ENCODE measurements at regions not wholly inside any gene's neighbourhood (a gene's known extent, or its start where the extent isn't known, plus 50 kb on each side); places are given as distances from the start of the nearest gene placed in this dataset.
A peak's percentile ranks its signal among the peaks of the same experiment; 100 is the strongest.

DNA sequence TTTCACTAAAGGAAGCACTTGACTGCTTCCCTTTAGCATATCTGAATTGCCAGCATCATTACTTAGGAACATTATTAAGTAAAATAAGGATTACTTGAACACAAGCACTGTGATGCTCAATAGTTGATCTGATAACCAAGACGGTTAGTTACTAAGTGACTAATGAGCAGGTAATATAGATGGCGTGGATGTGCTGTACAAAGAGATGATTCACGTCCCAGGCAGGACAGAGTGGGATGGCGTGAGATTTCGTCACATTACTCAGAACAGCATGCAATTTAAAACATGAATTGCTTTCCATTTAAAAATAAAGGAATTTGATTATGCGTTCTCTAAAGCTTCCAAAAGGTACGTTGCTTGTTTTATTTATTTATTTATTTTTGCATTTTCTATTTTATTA is 240.0 kb upstream of the ARHGEF26 start:
- ChIA-PET CTCF (no interaction called here), POLR2A (no interaction called here)
- Histone ChIP-seq H3K4me1 (ENCODE audit: control insufficient read depth, insufficient read depth, low read length) (no peaks in the 10 kb centered on the region), H3K36me3 (ENCODE audit: control insufficient read depth, insufficient read depth, low read length) (no peaks in the 10 kb centered on the region), H3K9me3 (ENCODE audit: control insufficient read depth, insufficient read depth, low read depth, low read length) (no peaks in the 10 kb centered on the region; the same call in 1 of the 2 replicates), H3K27ac (ENCODE audit: low read length) (no peak overlapping the region), H3K4me3 (ENCODE audit: low read depth in 2 of 2, low read length in 2 of 2) (no peak overlapping the region), H3K27me3 (ENCODE audit: control insufficient read depth, insufficient read depth, low read length) (no peaks in the 10 kb centered on the region)
- in situ Hi-C loops (cut with HindIII; ENCODE audit: low pct_unique_long_range_greater_than_20kb, low sequenced_read_pairs) (no loop called here), intact Hi-C loops (cut with micrococcal nuclease; ENCODE audit: unreplicated experiment) (no loop called here)
- DNase-seq (ENCODE audit: low read depth, low spot score), result peak; percentile 20
- BruUV-seq (replicated peaks), result no TSS peak
- ATAC-seq, result no peak
- TF ChIP-seq TCF7L2 (IDR thresholded peaks at IDR 0.05; ENCODE audit: low read depth, low read length) (no peak), POLR2AphosphoS5 (IDR thresholded peaks at IDR 0.05; ENCODE audit: low read depth, low read length) (no peak), SIN3A (IDR thresholded peaks at IDR 0.05; ENCODE audit: borderline replicate concordance, insufficient read depth, low read depth, low read length) (no peak)
- TF ChIP-seq, protein P1, sequence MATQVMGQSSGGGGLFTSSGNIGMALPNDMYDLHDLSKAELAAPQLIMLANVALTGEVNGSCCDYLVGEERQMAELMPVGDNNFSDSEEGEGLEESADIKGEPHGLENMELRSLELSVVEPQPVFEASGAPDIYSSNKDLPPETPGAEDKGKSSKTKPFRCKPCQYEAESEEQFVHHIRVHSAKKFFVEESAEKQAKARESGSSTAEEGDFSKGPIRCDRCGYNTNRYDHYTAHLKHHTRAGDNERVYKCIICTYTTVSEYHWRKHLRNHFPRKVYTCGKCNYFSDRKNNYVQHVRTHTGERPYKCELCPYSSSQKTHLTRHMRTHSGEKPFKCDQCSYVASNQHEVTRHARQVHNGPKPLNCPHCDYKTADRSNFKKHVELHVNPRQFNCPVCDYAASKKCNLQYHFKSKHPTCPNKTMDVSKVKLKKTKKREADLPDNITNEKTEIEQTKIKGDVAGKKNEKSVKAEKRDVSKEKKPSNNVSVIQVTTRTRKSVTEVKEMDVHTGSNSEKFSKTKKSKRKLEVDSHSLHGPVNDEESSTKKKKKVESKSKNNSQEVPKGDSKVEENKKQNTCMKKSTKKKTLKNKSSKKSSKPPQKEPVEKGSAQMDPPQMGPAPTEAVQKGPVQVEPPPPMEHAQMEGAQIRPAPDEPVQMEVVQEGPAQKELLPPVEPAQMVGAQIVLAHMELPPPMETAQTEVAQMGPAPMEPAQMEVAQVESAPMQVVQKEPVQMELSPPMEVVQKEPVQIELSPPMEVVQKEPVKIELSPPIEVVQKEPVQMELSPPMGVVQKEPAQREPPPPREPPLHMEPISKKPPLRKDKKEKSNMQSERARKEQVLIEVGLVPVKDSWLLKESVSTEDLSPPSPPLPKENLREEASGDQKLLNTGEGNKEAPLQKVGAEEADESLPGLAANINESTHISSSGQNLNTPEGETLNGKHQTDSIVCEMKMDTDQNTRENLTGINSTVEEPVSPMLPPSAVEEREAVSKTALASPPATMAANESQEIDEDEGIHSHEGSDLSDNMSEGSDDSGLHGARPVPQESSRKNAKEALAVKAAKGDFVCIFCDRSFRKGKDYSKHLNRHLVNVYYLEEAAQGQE (IDR thresholded peaks at IDR 0.05; ENCODE audit: insufficient read depth in 1 of 2, low read depth in 2 of 2, low read length in 1 of 2), result no peak

DNA sequence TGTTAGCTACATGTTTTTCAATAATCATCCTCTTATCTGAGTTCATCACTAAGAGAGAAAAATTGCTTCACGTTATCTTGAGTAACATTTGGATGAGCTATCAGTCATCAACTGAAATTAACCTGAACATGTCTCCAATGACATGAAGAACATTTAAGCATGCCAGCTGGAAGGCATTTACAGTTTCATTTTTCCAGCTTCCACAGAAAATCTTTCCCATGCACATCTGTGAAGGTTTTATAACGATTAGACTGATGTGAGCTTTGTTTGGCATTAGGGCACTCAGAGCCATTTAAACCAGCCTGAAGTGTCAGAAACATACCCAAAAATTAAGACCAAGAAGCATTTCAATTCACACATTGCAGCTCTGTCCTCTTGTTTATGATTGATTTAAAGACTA is 235.8 kb upstream of the ARHGEF26 start:
- Histone ChIP-seq H3K9me3 (ENCODE audit: control insufficient read depth, insufficient read depth, low read depth, low read length) (no peaks in the 10 kb centered on the region), H3K27ac (ENCODE audit: low read length) (no peak overlapping the region), H3K27me3 (ENCODE audit: control insufficient read depth, insufficient read depth, low read length) (no peaks in the 10 kb centered on the region), H3K4me3 (ENCODE audit: low read depth in 2 of 2, low read length in 2 of 2) (no peak overlapping the region), H3K4me1 (ENCODE audit: control insufficient read depth, insufficient read depth, low read length) (no peaks in the 10 kb centered on the region), H3K36me3 (ENCODE audit: control insufficient read depth, insufficient read depth, low read length) (no peaks in the 10 kb centered on the region)
- intact Hi-C loops (cut with micrococcal nuclease; ENCODE audit: unreplicated experiment), result no loop called here
- no peak for DNase-seq (ENCODE audit: low read depth, low spot score)
- ChIA-PET POLR2A (no interaction called here), CTCF (no interaction called here)
- TF ChIP-seq POLR2AphosphoS5 (IDR thresholded peaks at IDR 0.05; ENCODE audit: low read depth, low read length) (no peak), SIN3A (IDR thresholded peaks at IDR 0.05; ENCODE audit: borderline replicate concordance, insufficient read depth, low read depth, low read length) (no peak)
- in situ Hi-C loops (cut with HindIII; ENCODE audit: low pct_unique_long_range_greater_than_20kb, low sequenced_read_pairs), result no loop called here
- BruUV-seq (replicated peaks), result no TSS peak
- ATAC-seq, result no peak

DNA sequence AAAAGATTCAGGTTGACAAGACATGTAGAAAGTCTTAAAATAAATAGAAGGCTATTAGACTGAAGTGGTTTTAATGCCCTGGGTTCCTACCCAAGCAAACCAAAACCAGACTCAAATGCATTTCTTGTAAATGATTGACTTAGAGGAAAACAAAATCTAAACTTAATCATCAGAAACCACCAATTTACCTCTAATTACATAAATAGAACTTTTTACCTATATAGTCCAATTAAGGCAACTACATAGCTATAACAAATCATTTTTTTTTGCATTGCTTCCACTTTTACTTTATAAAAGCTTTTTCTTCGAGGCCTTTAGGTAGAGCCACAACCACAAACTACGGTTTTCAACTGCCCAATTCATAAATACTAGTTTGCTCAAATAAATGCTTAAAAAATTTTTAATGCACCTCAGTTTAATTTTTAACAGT is 231.3 kb upstream of the ARHGEF26 start:
- ChIA-PET POLR2A (no interaction called here), CTCF (no interaction called here)
- Histone ChIP-seq H3K9me3 (ENCODE audit: control insufficient read depth, insufficient read depth, low read depth, low read length) (no peaks in the 10 kb centered on the region), H3K4me1 (ENCODE audit: control insufficient read depth, insufficient read depth, low read length) (no peaks in the 10 kb centered on the region; the same call in 1 of the 2 replicates), H3K4me3 (ENCODE audit: low read depth in 2 of 2, low read length in 2 of 2) (no peak overlapping the region), H3K36me3 (ENCODE audit: control insufficient read depth, insufficient read depth, low read length) (no peaks in the 10 kb centered on the region), H3K27ac (ENCODE audit: low read length) (no peak overlapping the region), H3K27me3 (ENCODE audit: control insufficient read depth, insufficient read depth, low read length) (no peaks in the 10 kb centered on the region)
- intact Hi-C loops (cut with micrococcal nuclease; ENCODE audit: unreplicated experiment), result no loop called here
- in situ Hi-C loops (cut with HindIII; ENCODE audit: low pct_unique_long_range_greater_than_20kb, low sequenced_read_pairs), result no loop called here
- no TSS peak for BruUV-seq (replicated peaks)
- ATAC-seq (no peak), DNase-seq (ENCODE audit: low read depth, low spot score) (no peak)
- no peak for TF ChIP-seq SIN3A (IDR thresholded peaks at IDR 0.05; ENCODE audit: borderline replicate concordance, insufficient read depth, low read depth, low read length)
- TF ChIP-seq, protein P2, sequence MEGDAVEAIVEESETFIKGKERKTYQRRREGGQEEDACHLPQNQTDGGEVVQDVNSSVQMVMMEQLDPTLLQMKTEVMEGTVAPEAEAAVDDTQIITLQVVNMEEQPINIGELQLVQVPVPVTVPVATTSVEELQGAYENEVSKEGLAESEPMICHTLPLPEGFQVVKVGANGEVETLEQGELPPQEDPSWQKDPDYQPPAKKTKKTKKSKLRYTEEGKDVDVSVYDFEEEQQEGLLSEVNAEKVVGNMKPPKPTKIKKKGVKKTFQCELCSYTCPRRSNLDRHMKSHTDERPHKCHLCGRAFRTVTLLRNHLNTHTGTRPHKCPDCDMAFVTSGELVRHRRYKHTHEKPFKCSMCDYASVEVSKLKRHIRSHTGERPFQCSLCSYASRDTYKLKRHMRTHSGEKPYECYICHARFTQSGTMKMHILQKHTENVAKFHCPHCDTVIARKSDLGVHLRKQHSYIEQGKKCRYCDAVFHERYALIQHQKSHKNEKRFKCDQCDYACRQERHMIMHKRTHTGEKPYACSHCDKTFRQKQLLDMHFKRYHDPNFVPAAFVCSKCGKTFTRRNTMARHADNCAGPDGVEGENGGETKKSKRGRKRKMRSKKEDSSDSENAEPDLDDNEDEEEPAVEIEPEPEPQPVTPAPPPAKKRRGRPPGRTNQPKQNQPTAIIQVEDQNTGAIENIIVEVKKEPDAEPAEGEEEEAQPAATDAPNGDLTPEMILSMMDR (IDR thresholded peaks at IDR 0.05), result no peak
- TF ChIP-seq POLR2AphosphoS5 (IDR thresholded peaks at IDR 0.05; ENCODE audit: low read depth, low read length), result no peak
- TF ChIP-seq TCF7L2 (IDR thresholded peaks at IDR 0.05; ENCODE audit: low read depth, low read length), result no peak
- TF ChIP-seq, protein P1 (IDR thresholded peaks at IDR 0.05; ENCODE audit: insufficient read depth in 1 of 2, low read depth in 2 of 2, low read length in 1 of 2), result no peak

All from Panc1 (cell line).